Immature natural killer cell (primary cell): ENCODE measurements at regions not wholly inside any gene's neighbourhood (a gene's known extent, or its start where the extent isn't known, plus 50 kb on each side); places are given as distances from the start of the nearest gene placed in this dataset.
"Not testable (repeated sequence)": the region's sequence is repeated elsewhere in the genome, so short reads cannot be mapped to it uniquely, and the experiment has no call there.

Experiments
- DNase-seq, 3 donors: peaks; one replicate each; pipeline ENCODE4 v3.0.0; 2022; ENCODE audit warnings: mixed read lengths in 1 of 3
- H3K27ac Mint-ChIP-seq, 6 donors: one replicate each; pipeline ENCODE4 v1.8.0; 2020; ENCODE audit warnings: mixed read lengths in 6 of 6, mild to moderate bottlenecking in 5 of 6, inconsistent platforms in 4 of 6, moderate library complexity in 3 of 6
- H3K27me3 Mint-ChIP-seq, 3 donors: one replicate each; pipeline ENCODE4 v1.8.0; 2020 to 2021; ENCODE audit warnings: low read depth in 3 of 3, mild to moderate bottlenecking in 3 of 3, mixed read lengths in 3 of 3, moderate library complexity in 3 of 3, inconsistent platforms in 1 of 3
- H3K36me3 Mint-ChIP-seq, 3 donors: one replicate each; pipeline ENCODE4 v1.8.0; 2020; ENCODE audit warnings: mixed read lengths in 3 of 3, inconsistent platforms in 2 of 3, mild to moderate bottlenecking in 2 of 3
- H3K4me1 Mint-ChIP-seq, 2 donors: one replicate each; pipeline ENCODE4 v1.8.0; 2020; ENCODE audit warnings: inconsistent platforms in 2 of 2, mild to moderate bottlenecking in 2 of 2, mixed read lengths in 2 of 2, moderate library complexity in 1 of 2
- H3K4me3 Mint-ChIP-seq, 5 donors: one replicate each; pipeline ENCODE4 v1.8.0; 2020; ENCODE audit warnings: mild to moderate bottlenecking in 5 of 5, mixed read lengths in 5 of 5, inconsistent platforms in 3 of 5, moderate library complexity in 3 of 5
- H3K9me3 Mint-ChIP-seq, 6 donors: one replicate each; pipeline ENCODE4 v1.8.0; 2020; ENCODE audit warnings: mild to moderate bottlenecking in 6 of 6, mixed read lengths in 6 of 6, inconsistent platforms in 4 of 6, moderate library complexity in 3 of 6

GRCh38 chr10:15921423-15921945, 61.2 kb upstream of the MINDY3 start:
- not testable (repeated sequence) for H3K27ac Mint-ChIP-seq, DNase-seq, H3K4me3 Mint-ChIP-seq, H3K4me1 Mint-ChIP-seq, H3K27me3 Mint-ChIP-seq, H3K9me3 Mint-ChIP-seq, H3K36me3 Mint-ChIP-seq

GRCh38 chr10:15931376-15931775, 71.1 kb upstream of the MINDY3 start:
- no peaks in the 10 kb centered on the region for H3K4me1 Mint-ChIP-seq
- H3K36me3 Mint-ChIP-seq = no peaks in the 10 kb centered on the region
- H3K27ac Mint-ChIP-seq = no peak overlapping the region
- H3K9me3 Mint-ChIP-seq = peaks cover 0 to 22% (median 6%) of the 10 kb centered on the region in 6 donors
- H3K4me3 Mint-ChIP-seq = no peak overlapping the region
- no peak for DNase-seq
- peaks cover 2 to 15% (median 8%) of the 10 kb centered on the region in 3 donors for H3K27me3 Mint-ChIP-seq

GRCh38 chr10:15939543-15939942, 79.2 kb upstream of the MINDY3 start:
- DNase-seq, H3K27ac Mint-ChIP-seq, H3K27me3 Mint-ChIP-seq, H3K4me3 Mint-ChIP-seq, H3K36me3 Mint-ChIP-seq, H3K4me1 Mint-ChIP-seq: not testable (repeated sequence)
- H3K9me3 Mint-ChIP-seq = peaks cover 0 to 12% (median 3%) of the 10 kb centered on the region in 6 donors

- no peak for DNase-seq
- no peaks in the 10 kb centered on the region for H3K4me1 Mint-ChIP-seq
- peaks cover 0 to 20% (median 5%) of the 10 kb centered on the region in 6 donors for H3K9me3 Mint-ChIP-seq
- H3K4me3 Mint-ChIP-seq = no peak overlapping the region
- H3K36me3 Mint-ChIP-seq = no peaks in the 10 kb centered on the region
- H3K27me3 Mint-ChIP-seq = no peaks in the 10 kb centered on the region
- no peak overlapping the region for H3K27ac Mint-ChIP-seq
Measured at GRCh38 chr10:15943426-15943825, 83.1 kb upstream of the MINDY3 start.

GRCh38 chr10:15954188-15954587, 93.9 kb upstream of the MINDY3 start:
- peaks cover 1 to 5% (median 3%) of the 10 kb centered on the region in 3 donors for H3K27me3 Mint-ChIP-seq
- no peaks in the 10 kb centered on the region for H3K9me3 Mint-ChIP-seq
- H3K27ac Mint-ChIP-seq = no peak overlapping the region
- no peaks in the 10 kb centered on the region for H3K36me3 Mint-ChIP-seq
- no peaks in the 10 kb centered on the region for H3K4me1 Mint-ChIP-seq
- H3K4me3 Mint-ChIP-seq = no peak overlapping the region
- DNase-seq = no peak

GRCh38 chr10:15960277-15960676, 100.0 kb upstream of the MINDY3 start:
- Mint-ChIP-seq H3K36me3 (no peaks in the 10 kb centered on the region), H3K27ac (no peak overlapping the region), H3K4me3 (no peak overlapping the region)

GRCh38 chr10:15972736-15973135, 112.4 kb upstream of the MINDY3 start:
- H3K27me3 Mint-ChIP-seq, H3K4me1 Mint-ChIP-seq, H3K27ac Mint-ChIP-seq, H3K36me3 Mint-ChIP-seq, H3K9me3 Mint-ChIP-seq, DNase-seq, H3K4me3 Mint-ChIP-seq: not testable (repeated sequence)

More at GRCh38 chr10:15960277-15960676, 100.0 kb upstream of the MINDY3 start:
- no peaks in the 10 kb centered on the region for H3K4me1 Mint-ChIP-seq
- DNase-seq = no peak
- peaks cover 3 to 5% (median 3%) of the 10 kb centered on the region in 3 donors for H3K27me3 Mint-ChIP-seq
- H3K9me3 Mint-ChIP-seq = peaks cover 0 to 4% (median 0%) of the 10 kb centered on the region in 6 donors

GRCh38 chr10:15985690-15986089, 125.4 kb upstream of the MINDY3 start:
- Mint-ChIP-seq H3K4me3 (no peak overlapping the region), H3K4me1 (no peaks in the 10 kb centered on the region), H3K27me3 (peaks cover 0 to 3% (median 0%) of the 10 kb centered on the region in 3 donors), H3K27ac (no peak overlapping the region), H3K36me3 (no peaks in the 10 kb centered on the region), H3K9me3 (peaks cover 0 to 5% (median 0%) of the 10 kb centered on the region in 6 donors)
- no peak for DNase-seq

- Mint-ChIP-seq H3K27me3 (peaks cover 0 to 3% (median 0%) of the 10 kb centered on the region in 3 donors), H3K27ac (no peak overlapping the region), H3K36me3 (no peaks in the 10 kb centered on the region), H3K4me3 (no peak overlapping the region), H3K4me1 (no peaks in the 10 kb centered on the region), H3K9me3 (peaks cover 0 to 10% (median 6%) of the 10 kb centered on the region in 6 donors)
- no peak for DNase-seq
Measured at GRCh38 chr10:15990535-15991129, 130.3 kb upstream of the MINDY3 start.

- Mint-ChIP-seq H3K4me1 (no peaks in the 10 kb centered on the region), H3K27me3 (peaks cover 0 to 1% (median 0%) of the 10 kb centered on the region in 3 donors), H3K4me3 (no peak overlapping the region), H3K9me3 (peaks cover 0 to 16% (median 2%) of the 10 kb centered on the region in 6 donors), H3K36me3 (peaks cover 0 to 3% (median 0%) of the 10 kb centered on the region in 3 donors), H3K27ac (no peak overlapping the region)
- no peak for DNase-seq
Measured at GRCh38 chr10:15997313-15997712, 137.0 kb upstream of the MINDY3 start.

GRCh38 chr10:16001581-16001980, 141.3 kb upstream of the MINDY3 start:
- Mint-ChIP-seq H3K4me3 (no peak overlapping the region), H3K27me3 (peaks cover 0 to 3% (median 0%) of the 10 kb centered on the region in 3 donors), H3K27ac (no peak overlapping the region), H3K9me3 (peaks cover 0 to 28% (median 5%) of the 10 kb centered on the region in 6 donors), H3K4me1 (no peaks in the 10 kb centered on the region), H3K36me3 (peaks cover 0 to 3% (median 0%) of the 10 kb centered on the region in 3 donors)
- DNase-seq = no peak

- Mint-ChIP-seq H3K9me3 (peaks cover under 1 to 10% (median 6%) of the 10 kb centered on the region in 6 donors), H3K27ac (no peak overlapping the region), H3K27me3 (peaks cover 0 to 2% (median 2%) of the 10 kb centered on the region in 3 donors), H3K4me3 (no peak overlapping the region), H3K36me3 (no peaks in the 10 kb centered on the region), H3K4me1 (no peaks in the 10 kb centered on the region)
- no peak for DNase-seq
Measured at GRCh38 chr10:16009785-16010184, 149.5 kb upstream of the MINDY3 start.

GRCh38 chr10:16011548-16011947, 151.2 kb upstream of the MINDY3 start:
- no peak for DNase-seq
- Mint-ChIP-seq H3K4me1 (no peaks in the 10 kb centered on the region), H3K27me3 (peaks cover 0 to 2% (median 1%) of the 10 kb centered on the region in 3 donors), H3K4me3 (no peak overlapping the region), H3K27ac (no peak overlapping the region), H3K36me3 (no peaks in the 10 kb centered on the region), H3K9me3 (peaks cover 0 to 8% (median 5%) of the 10 kb centered on the region in 6 donors)

GRCh38 chr10:16014469-16014868, 154.2 kb upstream of the MINDY3 start:
- Mint-ChIP-seq H3K4me3 (no peak overlapping the region), H3K36me3 (no peaks in the 10 kb centered on the region), H3K9me3 (peaks cover 0 to 9% (median 6%) of the 10 kb centered on the region in 6 donors), H3K27me3 (peaks cover 0 to 2% (median 0%) of the 10 kb centered on the region in 3 donors), H3K4me1 (no peaks in the 10 kb centered on the region), H3K27ac (no peak overlapping the region)
- DNase-seq = no peak

- Mint-ChIP-seq H3K4me1 (no peaks in the 10 kb centered on the region), H3K27ac (no peak overlapping the region), H3K9me3 (peaks cover 5 to 18% (median 8%) of the 10 kb centered on the region in 6 donors), H3K36me3 (no peaks in the 10 kb centered on the region), H3K4me3 (no peak overlapping the region), H3K27me3 (peaks cover 0 to 2% (median 0%) of the 10 kb centered on the region in 3 donors)
- DNase-seq = no peak
Measured at GRCh38 chr10:16016688-16017087, 156.4 kb upstream of the MINDY3 start.
